ENCODE measurements at regions not wholly inside any gene's neighbourhood (a gene's known extent, or its start where the extent isn't known, plus 50 kb on each side); places are given as distances from the start of the nearest gene placed in this dataset.

DNA sequence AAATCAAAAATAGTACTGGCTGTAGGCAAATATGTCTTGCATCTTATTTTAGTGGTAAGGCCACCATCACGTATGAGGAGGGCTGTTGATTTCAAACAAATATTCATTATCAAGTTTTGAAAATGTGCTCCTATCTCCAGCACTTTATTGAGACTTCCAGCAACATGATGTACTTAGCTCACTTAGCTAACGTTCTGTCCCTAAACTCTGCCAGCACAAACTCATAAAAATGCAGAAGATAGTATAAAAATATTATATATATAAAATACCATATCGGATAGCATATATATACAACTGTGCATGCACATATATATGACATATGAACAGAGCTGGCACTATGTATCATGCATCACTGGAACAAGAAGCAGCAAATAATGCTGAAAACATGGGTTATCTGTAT, 762.3 kb downstream of the C6orf118 start:
- no peak for DNase-seq

GRCh38 chr6:164546263-164546662, 763.1 kb downstream of the C6orf118 start:
- no peak for DNase-seq

DNA sequence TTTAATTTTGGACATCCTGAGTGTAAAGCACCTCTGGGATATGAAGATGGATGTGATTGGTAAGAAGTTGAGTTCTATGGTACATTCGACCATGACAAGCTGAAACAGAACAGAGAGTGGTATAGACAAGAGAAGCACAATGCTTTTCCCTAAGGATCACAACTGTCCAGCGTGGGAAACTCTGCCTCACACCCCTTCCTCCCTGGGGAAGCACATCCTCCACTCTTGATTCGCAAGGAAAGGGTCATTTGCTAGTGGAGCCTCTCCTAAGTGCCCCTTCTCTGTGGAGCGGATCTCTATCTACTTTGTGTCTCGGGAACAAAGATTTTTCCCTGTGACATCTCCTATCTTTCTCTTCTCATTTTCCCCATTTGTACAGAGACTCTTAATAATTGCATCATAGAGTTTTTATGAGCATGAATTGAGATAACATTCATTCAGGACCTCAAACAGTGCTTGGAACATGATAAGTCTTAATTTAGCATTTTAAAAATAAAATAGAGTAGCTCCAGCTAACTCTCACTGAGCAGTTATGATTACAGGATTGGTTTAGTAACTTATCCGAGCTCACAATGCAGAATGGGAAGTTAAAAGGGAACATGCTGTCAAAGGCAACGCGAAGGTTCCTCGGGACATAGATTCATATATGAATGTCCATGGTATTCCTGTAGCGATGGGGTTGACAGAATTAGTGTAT, 775.2 kb downstream of the C6orf118 start:
- DNase-seq, result no peak

- DNase-seq, result no peak
These were observed 776.4 kb downstream of the C6orf118 start for GRCh38 chr6:164533045-164533362.

GRCh38 chr6:164532198-164533044, 777.0 kb downstream of the C6orf118 start:
- no peak for DNase-seq

DNA sequence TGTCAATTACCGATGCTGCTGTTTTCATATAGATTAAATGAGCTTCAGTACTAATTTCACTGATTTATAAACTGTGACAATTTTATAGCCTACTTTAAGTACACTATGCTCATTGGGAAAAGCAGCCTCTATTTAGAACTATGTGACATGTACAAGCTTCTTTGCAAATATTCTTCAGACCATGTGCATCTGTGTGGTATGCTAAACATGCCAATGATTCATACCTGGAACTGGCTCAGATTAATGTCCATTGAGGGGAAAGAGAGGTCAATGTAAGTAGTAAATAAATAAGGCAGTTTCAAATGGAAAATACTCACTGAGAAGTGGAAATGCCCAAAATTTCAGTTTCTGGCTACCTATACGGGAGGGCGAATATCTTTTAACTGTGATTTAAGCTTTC, 777.7 kb downstream of the C6orf118 start:
- no peak for DNase-seq

GRCh38 chr6:164528539-164528938, 780.9 kb downstream of the C6orf118 start:
- DNase-seq, result no peak

DNA sequence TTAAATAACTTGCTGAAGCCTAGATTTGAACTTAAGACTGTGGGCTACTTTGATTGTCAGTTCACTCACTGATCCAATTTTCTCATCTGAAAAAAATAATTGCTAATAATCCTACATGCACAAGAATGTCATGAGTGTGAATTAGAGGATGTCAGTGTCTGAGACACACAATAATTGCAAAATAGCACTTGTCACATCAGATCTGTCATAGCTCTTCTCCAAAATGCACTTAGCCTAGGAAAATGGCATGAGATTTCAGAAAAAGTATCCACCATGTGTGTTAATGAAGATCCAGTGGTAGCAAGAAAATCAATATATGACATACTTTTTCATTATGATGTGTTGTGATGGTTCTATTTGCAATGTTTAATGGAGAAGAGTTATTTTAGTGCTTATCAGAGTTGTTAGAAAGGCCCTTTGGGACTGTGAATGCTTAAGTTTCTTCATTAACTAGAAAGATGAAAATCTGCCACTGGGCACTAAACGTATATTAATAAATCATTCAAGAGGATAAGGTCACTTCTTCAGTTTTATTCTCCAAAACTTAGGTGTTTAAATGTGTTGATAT, 786.2 kb downstream of the C6orf118 start:
- no peak for DNase-seq

DNA sequence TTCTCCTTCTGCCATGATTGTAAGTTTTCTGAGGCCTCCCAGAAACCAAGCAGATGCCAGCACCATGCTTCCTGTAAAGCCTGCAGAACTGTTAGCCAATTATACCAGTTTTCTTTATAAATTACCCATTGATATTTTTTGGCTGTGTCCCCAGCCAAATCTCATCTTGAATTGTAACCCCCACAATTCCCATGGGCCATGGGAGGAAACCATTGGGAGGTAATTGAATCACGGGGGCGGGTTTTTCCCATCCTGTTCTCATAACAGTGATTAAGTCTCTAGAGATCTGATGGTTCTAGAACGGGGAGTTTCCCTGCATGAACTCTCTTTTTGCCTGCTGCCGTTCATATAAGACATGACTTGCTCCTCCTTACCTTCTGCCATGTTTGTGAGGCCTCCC, 788.5 kb downstream of the C6orf118 start:
- no peak for DNase-seq

DNA sequence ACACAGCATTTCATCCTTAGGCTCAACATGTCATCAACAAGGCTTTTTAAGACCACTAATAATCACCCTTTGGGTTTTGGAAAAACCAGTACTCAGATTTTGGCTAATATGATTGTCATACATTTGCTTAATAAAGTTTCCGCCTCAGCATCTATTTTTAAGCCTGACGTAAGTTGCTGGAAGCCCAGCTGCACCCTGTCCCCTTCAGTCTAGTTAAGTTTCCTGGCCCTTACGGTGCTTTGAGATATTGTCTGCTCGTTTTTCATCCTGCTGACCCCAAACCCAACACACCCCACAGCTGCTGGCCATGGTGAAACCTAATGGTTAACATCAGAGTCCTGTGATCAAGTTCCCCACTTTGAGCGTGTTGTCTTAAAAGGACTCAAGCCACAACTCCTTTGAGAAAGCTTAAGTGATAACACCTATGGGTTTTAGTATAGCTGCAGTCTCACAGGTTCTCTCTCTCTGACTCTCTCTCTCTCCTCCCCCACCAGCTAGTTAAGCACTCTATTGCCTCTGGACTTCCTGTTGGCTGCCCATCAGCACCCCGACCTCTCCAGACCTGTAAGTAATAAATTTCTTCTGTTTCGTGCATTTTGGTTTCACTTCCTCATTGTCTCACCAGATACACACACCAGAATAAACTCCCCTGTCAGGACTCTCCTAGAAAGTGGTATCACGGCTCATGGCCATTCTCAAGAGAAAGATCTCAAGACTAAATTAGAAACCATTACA, 802.0 kb downstream of the C6orf118 start:
- no peak for DNase-seq

- no peak for DNase-seq
These were observed 804.0 kb downstream of the C6orf118 start for GRCh38 chr6:164505425-164505824.

DNA sequence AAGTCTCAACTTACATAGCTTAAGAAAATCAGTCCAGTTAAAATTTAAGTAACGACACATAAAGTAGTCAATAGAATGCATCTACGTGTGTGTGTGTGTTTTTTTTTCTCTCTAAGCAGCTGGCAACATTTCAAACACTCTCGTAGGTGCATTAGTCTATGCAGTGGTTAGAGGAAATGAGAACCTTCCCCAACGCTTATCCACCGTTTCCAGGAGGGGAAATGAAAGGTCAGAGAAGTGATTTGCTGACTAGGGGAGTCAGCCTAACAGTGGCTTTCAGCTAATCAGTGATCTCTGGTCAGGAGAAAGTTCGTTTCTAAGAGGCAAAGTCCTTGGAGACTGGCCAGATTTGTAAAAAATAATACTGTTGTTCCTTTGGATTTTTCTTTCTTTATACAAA, 806.6 kb downstream of the C6orf118 start:
- no peak for DNase-seq

- DNase-seq, result no peak
These were observed 813.4 kb downstream of the C6orf118 start for GRCh38 chr6:164495882-164496495.

DNA sequence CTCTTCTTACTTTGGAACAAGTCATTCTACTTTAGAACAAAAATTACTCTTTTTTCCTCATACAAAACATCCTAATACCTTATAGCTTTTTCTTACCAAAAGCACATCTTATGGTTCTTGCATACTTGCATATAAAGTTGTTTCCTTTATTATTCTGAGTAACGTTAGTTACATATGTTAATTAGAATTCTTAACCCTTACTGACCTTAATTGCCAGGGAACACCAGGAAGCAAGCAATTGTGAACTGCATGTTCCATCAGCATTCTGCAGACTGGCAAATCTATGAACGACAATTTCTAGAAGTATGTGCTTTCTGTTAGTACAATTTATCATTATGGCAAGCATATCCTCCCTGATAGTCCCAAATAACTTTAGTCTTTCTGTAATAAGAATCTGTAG, 831.0 kb downstream of the C6orf118 start:
- no peak for DNase-seq

- no peak for DNase-seq
These were observed 831.6 kb downstream of the C6orf118 start for GRCh38 chr6:164477790-164478189.

- no peak for DNase-seq
These were observed 832.3 kb downstream of the C6orf118 start for GRCh38 chr6:164477101-164477500.

DNA sequence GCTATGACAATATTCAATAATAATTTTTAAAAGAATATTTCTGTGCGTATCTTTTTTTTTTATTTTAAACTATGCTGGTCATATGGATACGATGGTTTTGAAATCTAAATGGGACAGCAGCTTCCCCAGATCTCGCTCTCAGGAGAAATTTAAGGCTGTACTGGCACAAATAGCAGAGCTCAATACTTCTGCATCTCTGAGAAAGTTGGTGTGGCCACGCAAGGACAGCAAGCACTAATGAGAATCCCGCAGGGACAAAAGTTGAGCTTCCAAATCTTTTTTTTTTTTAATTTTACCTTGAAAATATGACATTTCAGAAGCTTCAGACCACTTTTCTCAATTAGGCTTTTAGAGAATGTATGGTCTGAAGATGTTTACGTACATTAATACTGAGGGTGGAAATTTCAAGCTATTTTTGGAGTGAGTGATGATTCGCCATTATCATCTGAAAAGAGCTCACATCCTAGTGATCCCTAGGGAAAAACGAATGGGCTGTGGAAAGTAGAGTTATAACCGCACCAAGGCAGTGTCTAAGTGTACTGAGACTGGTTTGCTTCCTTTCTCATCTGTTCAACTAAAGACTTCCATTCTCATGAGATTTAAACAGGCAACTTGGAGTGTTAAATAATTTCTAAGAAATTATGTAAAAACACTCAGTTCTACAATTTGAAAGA, 840.0 kb downstream of the C6orf118 start:
- DNase-seq, result no peak

- no peak for DNase-seq
These were observed 853.6 kb downstream of the C6orf118 start for GRCh38 chr6:164455835-164456234.

GRCh38 chr6:164453835-164454234, 855.6 kb downstream of the C6orf118 start:
- DNase-seq, result no peak

GRCh38 chr6:164442572-164442971, 866.8 kb downstream of the C6orf118 start:
- DNase-seq, result no peak

GRCh38 chr6:164439331-164439730, 870.1 kb downstream of the C6orf118 start:
- no peak for DNase-seq

DNA sequence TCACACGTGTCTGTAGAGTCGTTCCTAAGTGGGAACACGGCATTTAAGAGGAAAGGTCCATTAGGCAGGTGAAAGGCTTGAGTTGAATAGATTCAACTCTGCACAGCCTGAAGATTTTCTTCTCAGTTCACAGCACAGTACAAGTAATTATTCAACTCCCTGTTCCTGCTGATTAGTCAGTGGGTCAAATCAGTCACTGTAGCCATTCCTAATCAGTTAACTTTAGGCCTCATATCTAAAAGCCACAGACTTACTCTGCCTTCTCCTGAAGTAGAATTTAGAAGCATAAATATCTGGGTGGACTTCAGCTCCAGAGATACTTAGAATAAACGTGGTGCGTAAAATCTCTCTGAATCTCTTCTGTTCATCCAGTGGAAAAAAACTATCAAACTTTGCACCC, 872.4 kb downstream of the C6orf118 start:
- no peak for DNase-seq
